Parathyroid adenoma (tissue), 2 donors: ENCODE measurements at regions not wholly inside any gene's neighbourhood (a gene's known extent, or its start where the extent isn't known, plus 50 kb on each side); places are given as distances from the start of the nearest gene placed in this dataset.
A peak's percentile ranks its signal among the peaks of the same experiment; 100 is the strongest.

Experiments used
- H2AFZ ChIP-seq: fragments of 300-600 bp; sonication (generic); one replicate; pipeline ENCODE4 v1.7.0; 2017; ENCODE audit warnings: antibody characterized with exemption, mild to moderate bottlenecking
- H3K27ac ChIP-seq: fragments of 300-600 bp; sonication (generic); one replicate; pipeline ENCODE4 v1.7.0; 2017
- H3K27me3 ChIP-seq: fragments of 300-600 bp; sonication (generic); one replicate; pipeline ENCODE4 v1.7.0; 2017; ENCODE audit warnings: low read length; ENCODE audit not compliant: control insufficient read depth, insufficient read depth
- H3K36me3 ChIP-seq: fragments of 300-600 bp; sonication (generic); one replicate; pipeline ENCODE4 v1.7.0; 2017; ENCODE audit warnings: low read length; ENCODE audit not compliant: control insufficient read depth, insufficient read depth
- H3K4me1 ChIP-seq: fragments of 300-600 bp; sonication (generic); one replicate; pipeline ENCODE4 v1.7.0; 2017; ENCODE audit warnings: control low read depth
- H3K4me2 ChIP-seq: fragments of 300-600 bp; sonication (generic); one replicate; pipeline ENCODE4 v1.7.0; 2017; ENCODE audit warnings: low read length
- H3K4me3 ChIP-seq: fragments of 300-600 bp; sonication (generic); one replicate; pipeline ENCODE4 v1.7.0; 2017; ENCODE audit warnings: low read depth, low read length
- H3K79me2 ChIP-seq: fragments of 300-600 bp; sonication (generic); one replicate; pipeline ENCODE4 v1.7.0; 2017; ENCODE audit warnings: control low read depth
- H3K9ac ChIP-seq: fragments of 300-600 bp; sonication (generic); one replicate; pipeline ENCODE4 v1.7.0; 2017; ENCODE audit warnings: mild to moderate bottlenecking
- H3K9me3 ChIP-seq: fragments of 300-600 bp; sonication (generic); one replicate; pipeline ENCODE4 v1.7.0; 2017; ENCODE audit warnings: low read length; ENCODE audit not compliant: control insufficient read depth
- TF ChIP-seq, protein P1 (sequence below): fragments of 300-600 bp; sonication (generic); IDR thresholded peaks from one replicate; pipeline ENCODE4 v1.7.0; 2017; ENCODE audit warnings: antibody characterized with exemption, mild to moderate bottlenecking
- donor health status: primary hyperparathyroidism.

DNA sequence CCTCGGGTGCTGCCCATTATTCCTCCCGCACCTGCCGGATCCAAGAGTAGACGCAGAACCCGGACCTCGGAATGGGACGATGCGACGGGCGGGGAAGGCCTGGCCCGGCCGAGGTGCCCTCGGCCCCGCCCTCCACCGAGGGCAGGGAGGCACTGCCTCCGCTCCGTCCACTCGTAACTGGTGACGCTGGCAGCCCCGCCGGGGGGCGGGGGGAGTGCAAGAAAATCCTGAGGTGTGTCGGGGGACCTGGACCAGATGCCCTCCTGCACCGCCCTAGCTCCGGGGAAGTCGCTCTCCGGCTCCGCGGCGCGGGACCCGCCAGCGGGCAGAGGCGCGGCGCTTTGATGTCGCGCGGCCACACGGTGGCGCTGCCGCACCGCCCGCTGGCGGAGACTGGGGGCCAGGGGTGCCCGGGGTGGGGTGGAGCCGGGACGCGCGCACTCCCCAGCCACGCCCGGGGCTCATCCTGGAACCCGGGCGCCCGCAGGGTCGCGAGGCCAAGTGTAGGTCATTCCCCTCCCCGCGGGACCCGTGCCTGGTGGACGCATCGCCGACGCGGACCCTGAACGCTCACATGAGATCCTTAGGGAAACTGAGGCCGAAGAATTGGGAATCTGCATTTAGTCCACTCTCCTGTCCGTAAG lies 202.8 kb downstream of the TTC8 start:
- Histone ChIP-seq H3K4me2 (peak overlapping the region; percentile 54), H3K36me3 (no peaks in the 10 kb centered on the region), H3K4me3 (peak overlapping the region; percentile 42), H3K4me1 (no peaks in the 10 kb centered on the region), H3K9me3 (no peaks in the 10 kb centered on the region), H3K27ac (no peak overlapping the region), H3K9ac (no peak overlapping the region), H3K27me3 (no peaks in the 10 kb centered on the region), H3K79me2 (no peaks in the 10 kb centered on the region), H2AFZ (peak overlapping the region; percentile 79)
- TF ChIP-seq, protein P1, sequence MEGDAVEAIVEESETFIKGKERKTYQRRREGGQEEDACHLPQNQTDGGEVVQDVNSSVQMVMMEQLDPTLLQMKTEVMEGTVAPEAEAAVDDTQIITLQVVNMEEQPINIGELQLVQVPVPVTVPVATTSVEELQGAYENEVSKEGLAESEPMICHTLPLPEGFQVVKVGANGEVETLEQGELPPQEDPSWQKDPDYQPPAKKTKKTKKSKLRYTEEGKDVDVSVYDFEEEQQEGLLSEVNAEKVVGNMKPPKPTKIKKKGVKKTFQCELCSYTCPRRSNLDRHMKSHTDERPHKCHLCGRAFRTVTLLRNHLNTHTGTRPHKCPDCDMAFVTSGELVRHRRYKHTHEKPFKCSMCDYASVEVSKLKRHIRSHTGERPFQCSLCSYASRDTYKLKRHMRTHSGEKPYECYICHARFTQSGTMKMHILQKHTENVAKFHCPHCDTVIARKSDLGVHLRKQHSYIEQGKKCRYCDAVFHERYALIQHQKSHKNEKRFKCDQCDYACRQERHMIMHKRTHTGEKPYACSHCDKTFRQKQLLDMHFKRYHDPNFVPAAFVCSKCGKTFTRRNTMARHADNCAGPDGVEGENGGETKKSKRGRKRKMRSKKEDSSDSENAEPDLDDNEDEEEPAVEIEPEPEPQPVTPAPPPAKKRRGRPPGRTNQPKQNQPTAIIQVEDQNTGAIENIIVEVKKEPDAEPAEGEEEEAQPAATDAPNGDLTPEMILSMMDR = peak; percentile 89

DNA sequence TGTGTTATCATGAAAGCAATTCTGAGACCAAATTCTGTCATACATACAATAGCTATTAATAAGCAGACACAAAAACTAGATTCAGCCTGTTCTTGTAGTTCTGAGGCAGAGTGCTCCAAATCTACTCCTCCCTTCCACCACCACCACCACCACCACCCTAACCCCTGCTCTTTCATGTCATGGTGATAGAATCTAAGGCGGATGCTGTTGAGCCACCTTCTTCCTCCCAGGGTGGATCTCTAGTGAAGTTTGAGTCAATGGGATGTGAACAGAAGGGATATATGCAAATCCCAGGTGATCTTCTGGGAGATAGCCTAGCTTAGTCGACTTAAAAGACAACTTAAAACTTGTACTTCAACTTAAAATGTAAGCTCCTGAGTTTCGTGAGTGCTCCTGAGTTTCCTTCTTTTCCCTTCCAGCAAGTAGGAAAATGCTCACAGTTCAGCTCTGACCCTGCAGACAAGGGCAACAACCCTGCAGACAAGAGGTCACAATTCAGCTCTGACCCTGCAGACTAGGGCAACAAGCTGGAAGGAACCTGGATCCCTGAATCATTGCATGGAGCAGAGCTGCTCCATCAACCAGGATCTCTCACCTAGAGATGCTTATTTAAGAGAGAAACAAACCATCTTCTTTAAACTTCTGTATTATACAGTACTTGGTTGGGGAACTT lies 204.1 kb downstream of the TTC8 start:
- Histone ChIP-seq H3K9ac (no peak overlapping the region), H3K36me3 (no peaks in the 10 kb centered on the region), H3K79me2 (no peaks in the 10 kb centered on the region), H2AFZ (no peak overlapping the region), H3K4me2 (no peak overlapping the region), H3K9me3 (no peaks in the 10 kb centered on the region), H3K4me3 (no peak overlapping the region), H3K27ac (no peak overlapping the region), H3K27me3 (no peaks in the 10 kb centered on the region), H3K4me1 (no peaks in the 10 kb centered on the region)
- TF ChIP-seq, protein P1 = no peak

DNA sequence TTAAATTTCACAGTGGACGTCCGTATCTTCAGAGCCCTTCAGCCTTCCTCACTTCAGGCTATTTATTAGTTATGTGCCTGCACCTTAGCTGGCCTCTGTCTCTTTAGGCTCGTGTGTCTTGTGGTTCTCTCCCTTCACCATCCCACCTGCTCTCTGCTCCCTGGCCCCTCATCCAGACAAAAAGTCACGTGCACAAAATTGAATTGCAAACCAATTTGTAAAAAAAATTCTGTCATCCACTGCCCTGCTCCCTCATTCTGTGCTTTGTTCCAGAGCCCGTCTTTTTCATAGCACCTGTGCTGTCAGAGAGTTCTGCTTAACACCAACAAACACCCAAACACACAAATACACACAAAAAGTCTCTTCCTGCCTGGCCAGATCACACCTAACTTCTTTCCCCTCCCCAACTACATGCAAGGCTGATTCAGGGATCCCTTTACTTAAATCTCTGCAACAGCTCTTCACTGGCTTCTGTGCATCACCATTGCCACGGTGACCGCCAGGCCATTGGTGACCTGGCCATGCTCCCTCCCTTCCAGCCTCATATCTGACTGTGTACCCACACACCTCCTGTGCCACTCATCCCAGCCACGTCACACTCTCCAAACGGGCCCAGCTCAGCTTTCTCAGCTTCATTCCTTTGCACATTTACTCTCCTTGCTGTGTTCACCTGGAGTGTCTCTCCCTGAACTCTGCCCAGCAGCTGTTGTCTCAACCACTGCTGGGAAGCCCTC lies 205.7 kb downstream of the TTC8 start:
- Histone ChIP-seq H3K4me1 (no peaks in the 10 kb centered on the region), H3K4me2 (no peak overlapping the region), H3K27me3 (no peaks in the 10 kb centered on the region), H3K9ac (no peak overlapping the region), H3K27ac (no peak overlapping the region), H3K36me3 (no peaks in the 10 kb centered on the region), H3K79me2 (no peaks in the 10 kb centered on the region), H3K9me3 (no peaks in the 10 kb centered on the region), H3K4me3 (no peak overlapping the region), H2AFZ (no peak overlapping the region)
- TF ChIP-seq, protein P1 = no peak

DNA sequence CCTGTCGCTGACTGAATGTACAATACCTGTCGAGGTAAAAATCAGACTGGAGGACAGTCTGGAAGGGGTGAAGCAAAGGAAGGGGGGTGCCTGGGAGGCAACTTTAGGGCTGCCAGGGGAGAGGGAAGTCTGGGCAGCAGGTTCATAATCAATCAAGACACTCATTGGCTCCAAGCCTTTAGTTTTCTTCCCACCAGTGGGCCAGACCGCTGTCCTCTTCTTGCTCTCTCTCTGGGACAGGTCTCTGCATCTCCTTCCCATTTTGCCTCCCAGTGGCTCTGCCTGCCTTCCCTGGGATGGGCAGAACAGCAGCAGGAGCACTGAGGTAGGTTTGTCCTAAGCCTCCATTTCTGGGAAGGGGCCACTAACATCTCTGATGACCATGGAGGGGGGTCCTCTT lies 206.5 kb downstream of the TTC8 start:
- Histone ChIP-seq H3K79me2 (no peaks in the 10 kb centered on the region), H3K9ac (no peak overlapping the region), H3K4me1 (no peaks in the 10 kb centered on the region), H2AFZ (no peak overlapping the region), H3K36me3 (no peaks in the 10 kb centered on the region), H3K27me3 (no peaks in the 10 kb centered on the region), H3K4me3 (no peak overlapping the region), H3K9me3 (no peaks in the 10 kb centered on the region), H3K27ac (no peak overlapping the region), H3K4me2 (no peak overlapping the region)
- TF ChIP-seq, protein P1 = no peak
